ENCODE measurements at regions not wholly inside any gene's neighbourhood (a gene's known extent, or its start where the extent isn't known, plus 50 kb on each side); places are given as distances from the start of the nearest gene placed in this dataset.

GRCh38 chr5:173791878-173792277 lies 96.3 kb upstream of the CPEB4 start:
- no peak overlapping the region for H3K4me3 ChIP-seq (ENCODE audit: low read depth, low read length)
- no peak for DNase-seq (ENCODE audit: low read depth, low spot score)
- no peak for TF ChIP-seq CTCF (IDR thresholded peaks at IDR 0.05; ENCODE audit: low read depth, low read length)
- in situ Hi-C loops (cut with HindIII; ENCODE audit: low sequenced_read_pairs), result no loop called here

- in situ Hi-C loops (cut with HindIII; ENCODE audit: low sequenced_read_pairs), result no loop called here
- no peak for DNase-seq (ENCODE audit: low read depth, low spot score)
- no peak overlapping the region for H3K4me3 ChIP-seq (ENCODE audit: low read depth, low read length)
- no peak for TF ChIP-seq CTCF (IDR thresholded peaks at IDR 0.05; ENCODE audit: low read depth, low read length)
Observed at GRCh38 chr5:173792781-173793547, 95.2 kb upstream of the CPEB4 start.

- no peak overlapping the region for H3K4me3 ChIP-seq (ENCODE audit: low read depth, low read length)
- no peak for DNase-seq (ENCODE audit: low read depth, low spot score)
- TF ChIP-seq CTCF (IDR thresholded peaks at IDR 0.05; ENCODE audit: low read depth, low read length), result no peak
- in situ Hi-C loops (cut with HindIII; ENCODE audit: low sequenced_read_pairs), result no loop called here
Observed at GRCh38 chr5:173793648-173794548, 94.3 kb upstream of the CPEB4 start.

GRCh38 chr5:173794901-173795416 lies 93.2 kb upstream of the CPEB4 start:
- no peak for DNase-seq (ENCODE audit: low read depth, low spot score)
- H3K4me3 ChIP-seq (ENCODE audit: low read depth, low read length), result no peak overlapping the region
- TF ChIP-seq CTCF (IDR thresholded peaks at IDR 0.05; ENCODE audit: low read depth, low read length), result no peak
- in situ Hi-C loops (cut with HindIII; ENCODE audit: low sequenced_read_pairs), result no loop called here

GRCh38 chr5:173795601-173796000 lies 92.5 kb upstream of the CPEB4 start:
- H3K4me3 ChIP-seq (ENCODE audit: low read depth, low read length), result no peak overlapping the region
- in situ Hi-C loops (cut with HindIII; ENCODE audit: low sequenced_read_pairs), result no loop called here
- TF ChIP-seq CTCF (IDR thresholded peaks at IDR 0.05; ENCODE audit: low read depth, low read length), result no peak
- no peak for DNase-seq (ENCODE audit: low read depth, low spot score)

GRCh38 chr5:173796721-173797495 lies 91.2 kb upstream of the CPEB4 start:
- TF ChIP-seq CTCF (IDR thresholded peaks at IDR 0.05; ENCODE audit: low read depth, low read length), result no peak
- in situ Hi-C loops (cut with HindIII; ENCODE audit: low sequenced_read_pairs), result no loop called here
- DNase-seq (ENCODE audit: low read depth, low spot score), result no peak
- no peak overlapping the region for H3K4me3 ChIP-seq (ENCODE audit: low read depth, low read length)

Measured in astrocyte of the spinal cord (primary cell).